ENCODE measurements at regions not wholly inside any gene's neighbourhood (a gene's known extent, or its start where the extent isn't known, plus 50 kb on each side); places are given as distances from the start of the nearest gene placed in this dataset.
"Not testable (repeated sequence)": the region's sequence is repeated elsewhere in the genome, so short reads cannot be mapped to it uniquely, and the experiment has no call there.

GRCh38 chr6:120951258-120951657 lies 383.0 kb downstream of the TBC1D32 start:
- no peak for DNase-seq
- POLR2A ChIA-PET, result no interaction called here
- no peak overlapping the region for H3K4me3 Mint-ChIP-seq
- no peaks in the 10 kb centered on the region for H3K27me3 Mint-ChIP-seq
- ATAC-seq, result no peak
- no peak overlapping the region for H3K27ac Mint-ChIP-seq
- no peaks in the 10 kb centered on the region for H3K36me3 Mint-ChIP-seq
- H3K9me3 Mint-ChIP-seq, result no peaks in the 10 kb centered on the region
- H3K4me1 Mint-ChIP-seq, result no peaks in the 10 kb centered on the region

- ATAC-seq, result no peak
- no peak overlapping the region for H3K27ac Mint-ChIP-seq
- POLR2A ChIA-PET, result no interaction called here
- no peak for DNase-seq
- no peaks in the 10 kb centered on the region for H3K4me1 Mint-ChIP-seq
- peaks cover 0 to 7% (median 0%) of the 10 kb centered on the region in 5 donors for H3K27me3 Mint-ChIP-seq
- H3K36me3 Mint-ChIP-seq, result no peaks in the 10 kb centered on the region
- no peaks in the 10 kb centered on the region for H3K9me3 Mint-ChIP-seq
- no peak overlapping the region for H3K4me3 Mint-ChIP-seq
Measured at GRCh38 chr6:120947111-120947510, 387.2 kb downstream of the TBC1D32 start.

- Mint-ChIP-seq H3K4me1 (no peaks in the 10 kb centered on the region), H3K27ac (no peak overlapping the region), H3K36me3 (no peaks in the 10 kb centered on the region), H3K4me3 (no peak overlapping the region), H3K9me3 (no peaks in the 10 kb centered on the region), H3K27me3 (peaks cover 0 to 7% (median 0%) of the 10 kb centered on the region in 5 donors)
- POLR2A ChIA-PET, result no interaction called here
- no peak for DNase-seq
- no peak for ATAC-seq
Measured at GRCh38 chr6:120945905-120946594, 388.2 kb downstream of the TBC1D32 start.

GRCh38 chr6:120938876-120939472 lies 395.3 kb downstream of the TBC1D32 start:
- Mint-ChIP-seq H3K4me1 (peaks cover 0 to 7% (median 0%) of the 10 kb centered on the region in 4 donors), H3K4me3 (no peak overlapping the region), H3K36me3 (no peaks in the 10 kb centered on the region), H3K27ac (no peak overlapping the region), H3K27me3 (peaks cover 0 to 7% (median 0%) of the 10 kb centered on the region in 5 donors), H3K9me3 (no peaks in the 10 kb centered on the region)
- POLR2A ChIA-PET, result no interaction called here
- DNase-seq (no peak), ATAC-seq (no peak)

- ATAC-seq, result no peak
- Mint-ChIP-seq H3K9me3 (no peaks in the 10 kb centered on the region), H3K27me3 (peaks cover 0 to 7% (median 0%) of the 10 kb centered on the region in 5 donors), H3K36me3 (no peaks in the 10 kb centered on the region), H3K4me3 (no peak overlapping the region), H3K27ac (no peak overlapping the region), H3K4me1 (peaks cover 0 to 7% (median 0%) of the 10 kb centered on the region in 4 donors)
- POLR2A ChIA-PET, result no interaction called here
- DNase-seq, result no peak
Measured at GRCh38 chr6:120938164-120938875, 396.0 kb downstream of the TBC1D32 start.

GRCh38 chr6:120935908-120936307 lies 398.4 kb downstream of the TBC1D32 start:
- DNase-seq, result no peak
- H3K9me3 Mint-ChIP-seq, result no peaks in the 10 kb centered on the region
- no peak for ATAC-seq
- H3K27me3 Mint-ChIP-seq, result peaks cover 0 to 4% (median 0%) of the 10 kb centered on the region in 5 donors
- no peak overlapping the region for H3K27ac Mint-ChIP-seq
- POLR2A ChIA-PET, result no interaction called here
- no peaks in the 10 kb centered on the region for H3K36me3 Mint-ChIP-seq
- peaks cover 0 to 7% (median 0%) of the 10 kb centered on the region in 4 donors for H3K4me1 Mint-ChIP-seq
- H3K4me3 Mint-ChIP-seq, result no peak overlapping the region

GRCh38 chr6:120935016-120935415 lies 399.3 kb downstream of the TBC1D32 start:
- Mint-ChIP-seq H3K36me3 (no peaks in the 10 kb centered on the region), H3K27me3 (peaks cover 0 to 6% (median 0%) of the 10 kb centered on the region in 5 donors), H3K27ac (no peak overlapping the region), H3K4me3 (no peak overlapping the region), H3K4me1 (peaks cover 0 to 7% (median 0%) of the 10 kb centered on the region in 4 donors), H3K9me3 (no peaks in the 10 kb centered on the region)
- DNase-seq, result no peak
- POLR2A ChIA-PET, result no interaction called here
- ATAC-seq, result no peak

GRCh38 chr6:120931520-120932180 lies 402.6 kb downstream of the TBC1D32 start:
- H3K9me3 Mint-ChIP-seq, H3K27ac Mint-ChIP-seq, POLR2A ChIA-PET, H3K36me3 Mint-ChIP-seq, DNase-seq, ATAC-seq, H3K4me3 Mint-ChIP-seq, H3K4me1 Mint-ChIP-seq: not testable (repeated sequence)
- peaks cover 0 to 18% (median 0%) of the 10 kb centered on the region in 5 donors for H3K27me3 Mint-ChIP-seq

- DNase-seq, H3K4me1 Mint-ChIP-seq, H3K9me3 Mint-ChIP-seq, POLR2A ChIA-PET, H3K36me3 Mint-ChIP-seq, ATAC-seq, H3K27ac Mint-ChIP-seq, H3K4me3 Mint-ChIP-seq: not testable (repeated sequence)
- H3K27me3 Mint-ChIP-seq, result peaks cover 0 to 24% (median 0%) of the 10 kb centered on the region in 5 donors
Measured at GRCh38 chr6:120930500-120930899, 403.8 kb downstream of the TBC1D32 start.

GRCh38 chr6:120924214-120924613 lies 410.1 kb downstream of the TBC1D32 start:
- H3K9me3 Mint-ChIP-seq, result peaks cover 0 to 5% (median 0%) of the 10 kb centered on the region in 9 donors
- POLR2A ChIA-PET, result no interaction called here
- H3K27me3 Mint-ChIP-seq, result peaks cover 0 to 18% (median 0%) of the 10 kb centered on the region in 5 donors
- H3K4me1 Mint-ChIP-seq, result no peaks in the 10 kb centered on the region
- ATAC-seq (no peak), DNase-seq (no peak)
- H3K4me3 Mint-ChIP-seq, result no peak overlapping the region
- H3K27ac Mint-ChIP-seq, result no peak overlapping the region
- H3K36me3 Mint-ChIP-seq, result no peaks in the 10 kb centered on the region

- H3K27me3 Mint-ChIP-seq, result peaks cover 0 to 4% (median 0%) of the 10 kb centered on the region in 5 donors
- H3K4me3 Mint-ChIP-seq, result no peak overlapping the region
- H3K4me1 Mint-ChIP-seq, result no peaks in the 10 kb centered on the region
- no peaks in the 10 kb centered on the region for H3K36me3 Mint-ChIP-seq
- no peak overlapping the region for H3K27ac Mint-ChIP-seq
- no peak for DNase-seq
- ATAC-seq, result no peak
- POLR2A ChIA-PET, result no interaction called here
- peaks cover 0 to 6% (median 0%) of the 10 kb centered on the region in 9 donors for H3K9me3 Mint-ChIP-seq
Measured at GRCh38 chr6:120918137-120918536, 416.1 kb downstream of the TBC1D32 start.

- POLR2A ChIA-PET, result no interaction called here
- Mint-ChIP-seq H3K4me1 (no peaks in the 10 kb centered on the region), H3K27ac (no peak overlapping the region)
Measured at GRCh38 chr6:120916844-120917243, 417.4 kb downstream of the TBC1D32 start.

GRCh38 chr6:120913486-120913885 lies 420.8 kb downstream of the TBC1D32 start:
- H3K36me3 Mint-ChIP-seq, result no peaks in the 10 kb centered on the region
- DNase-seq (no peak), ATAC-seq (no peak)
- no peak overlapping the region for H3K27ac Mint-ChIP-seq
- H3K27me3 Mint-ChIP-seq, result peaks cover 0 to 4% (median 0%) of the 10 kb centered on the region in 5 donors
- peaks cover 0 to 8% (median 0%) of the 10 kb centered on the region in 9 donors for H3K9me3 Mint-ChIP-seq
- POLR2A ChIA-PET, result no interaction called here
- H3K4me1 Mint-ChIP-seq, result no peaks in the 10 kb centered on the region
- no peak overlapping the region for H3K4me3 Mint-ChIP-seq

More at GRCh38 chr6:120916844-120917243, 417.4 kb downstream of the TBC1D32 start:
- no peak overlapping the region for H3K4me3 Mint-ChIP-seq
- H3K27me3 Mint-ChIP-seq, result peaks cover 0 to 4% (median 0%) of the 10 kb centered on the region in 5 donors
- no peak for ATAC-seq
- H3K9me3 Mint-ChIP-seq, result peaks cover 0 to 6% (median 0%) of the 10 kb centered on the region in 9 donors
- no peak for DNase-seq
- no peaks in the 10 kb centered on the region for H3K36me3 Mint-ChIP-seq
